HG03025 (cell line): ENCODE measurements at regions not wholly inside any gene's neighbourhood (a gene's known extent, or its start where the extent isn't known, plus 50 kb on each side); places are given as distances from the start of the nearest gene placed in this dataset.
"Not testable (repeated sequence)": the region's sequence is repeated elsewhere in the genome, so short reads cannot be mapped to it uniquely, and the experiment has no call there.

ENCODE experiments used
- ATAC-seq: cut with Tn5 transposase; IDR thresholded peaks from one replicate; pipeline ENCODE4 v1.9.1; 2021; ENCODE audit warnings: mild to moderate bottlenecking, moderate library complexity; ENCODE audit not compliant: unreplicated experiment, low FRiP score

GRCh38 chr11:37849706-37850105 is 1251.7 kb upstream of the RAG2 start:
- ATAC-seq, result no peak

- ATAC-seq, result no peak
These were observed 1245.6 kb upstream of the RAG2 start for GRCh38 chr11:37843603-37844002.

DNA sequence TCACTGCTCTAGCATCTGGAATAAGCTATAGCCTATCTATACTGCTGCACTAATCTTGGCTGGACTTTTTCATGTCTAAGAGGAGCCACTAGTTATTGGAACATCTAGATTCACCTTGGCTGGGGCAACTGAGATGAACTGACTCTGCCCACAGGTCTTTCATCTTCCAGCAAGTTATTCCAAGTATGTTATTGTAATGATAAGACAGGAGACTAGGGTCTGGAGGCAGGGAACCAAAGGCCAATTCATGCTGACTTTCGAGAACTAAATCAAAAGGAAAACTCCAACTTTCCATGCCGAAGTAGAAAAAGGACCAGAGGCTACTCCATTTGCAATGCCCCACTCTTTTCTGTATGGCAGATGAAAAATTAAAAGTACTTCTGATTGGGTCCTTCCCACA is 1243.0 kb upstream of the RAG2 start:
- ATAC-seq, result no peak

GRCh38 chr11:37840345-37840744 is 1242.3 kb upstream of the RAG2 start:
- not testable (repeated sequence) for ATAC-seq

DNA sequence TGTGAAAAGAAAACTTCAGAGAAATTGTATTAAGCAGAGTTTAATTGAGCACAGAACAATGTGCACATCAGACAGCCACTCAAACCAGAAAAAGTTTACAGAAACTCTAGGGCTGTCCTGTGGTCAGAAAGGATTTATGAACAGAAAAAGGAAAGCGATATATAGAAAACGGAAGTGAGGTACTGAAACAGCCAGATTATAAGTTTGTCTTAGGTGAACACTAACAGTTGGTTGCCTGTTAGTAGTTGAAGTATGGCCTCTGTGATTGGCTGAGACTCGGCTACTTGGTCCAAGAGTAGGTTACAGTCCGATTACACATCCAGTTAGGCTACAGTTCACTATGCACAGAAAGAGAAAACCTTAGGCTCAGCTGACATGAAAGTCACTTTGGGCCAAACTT is 1232.5 kb upstream of the RAG2 start:
- ATAC-seq, result no peak

DNA sequence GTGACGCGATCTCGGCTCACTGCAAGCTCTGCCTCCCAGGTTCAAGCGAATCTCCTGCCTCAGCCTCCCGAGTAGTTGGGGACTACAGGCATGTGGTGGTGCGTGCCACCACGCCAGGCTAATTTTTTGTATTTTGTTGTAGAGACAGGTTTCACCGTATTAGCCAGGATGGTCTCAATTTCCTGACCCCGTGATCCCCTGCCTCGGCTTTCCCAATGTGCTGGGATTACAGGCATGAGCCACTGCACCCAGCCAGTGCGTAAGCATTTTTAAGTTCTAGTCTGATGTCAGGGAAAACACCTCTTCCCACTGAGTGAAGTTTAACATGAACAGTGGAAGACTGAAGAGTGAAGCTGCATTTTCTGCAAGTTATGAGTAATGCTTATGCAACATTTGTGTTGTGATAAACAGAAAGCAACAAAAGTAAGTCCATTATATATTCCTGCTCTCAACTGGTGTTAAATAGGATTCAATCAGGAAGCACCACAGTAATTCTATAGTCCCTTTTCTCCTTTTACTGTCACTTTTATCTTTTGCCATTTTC is 1219.8 kb upstream of the RAG2 start:
- ATAC-seq, result no peak

DNA sequence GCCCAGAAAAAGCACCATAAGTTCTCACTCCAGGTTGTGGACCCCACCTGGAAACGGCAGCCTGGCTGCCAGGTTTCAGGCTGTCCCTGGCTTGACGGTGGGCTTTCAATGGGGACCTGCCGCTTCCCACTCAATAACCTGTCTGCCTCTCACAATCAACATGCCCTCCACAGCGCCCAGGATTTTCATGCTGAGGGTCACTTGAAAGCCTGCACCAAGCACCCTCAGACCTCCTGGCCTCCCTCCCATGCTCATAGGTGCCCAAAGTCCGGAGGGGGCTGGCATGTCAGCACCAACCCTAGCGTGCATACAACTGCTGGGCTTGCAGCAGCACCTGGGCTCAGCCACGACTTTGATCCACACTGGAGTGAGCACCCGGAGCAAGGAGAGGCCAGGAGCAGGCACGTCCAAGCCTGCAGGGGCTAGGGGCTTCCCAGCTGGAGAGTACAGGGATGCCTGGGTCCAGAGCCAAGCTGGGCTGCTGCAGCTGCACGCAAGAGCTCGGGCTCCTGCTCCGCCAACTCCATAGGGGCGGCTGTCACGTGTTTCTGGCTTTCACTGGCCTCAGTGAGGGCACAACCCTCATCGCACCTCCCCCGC is 1214.3 kb upstream of the RAG2 start:
- ATAC-seq, result no peak

GRCh38 chr11:37811349-37811748 is 1213.3 kb upstream of the RAG2 start:
- ATAC-seq, result no peak

- ATAC-seq, result no peak
These were observed 1206.6 kb upstream of the RAG2 start for GRCh38 chr11:37804666-37805065.

GRCh38 chr11:37788141-37788877 is 1190.3 kb upstream of the RAG2 start:
- ATAC-seq, result no peak

GRCh38 chr11:37786214-37786755 is 1188.2 kb upstream of the RAG2 start:
- no peak for ATAC-seq

DNA sequence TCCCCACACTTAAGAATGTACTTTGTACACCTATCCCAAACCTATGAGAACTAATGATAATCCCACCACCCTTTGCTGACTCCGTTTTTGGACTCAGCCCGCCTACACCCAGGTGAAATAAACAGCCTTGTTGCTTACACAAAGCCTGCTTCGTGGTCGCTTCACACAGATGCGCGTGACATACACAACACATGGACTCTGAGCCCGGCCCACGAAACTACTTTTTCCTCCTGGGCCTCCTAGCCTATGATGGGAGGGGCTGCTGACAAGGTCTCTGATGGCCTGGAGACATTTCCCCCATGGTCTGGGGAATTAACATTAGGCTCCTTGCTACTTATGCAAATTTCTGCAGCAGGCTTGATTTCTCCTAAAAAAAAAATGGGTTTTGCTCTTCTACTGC is 1176.4 kb upstream of the RAG2 start:
- no peak for ATAC-seq

DNA sequence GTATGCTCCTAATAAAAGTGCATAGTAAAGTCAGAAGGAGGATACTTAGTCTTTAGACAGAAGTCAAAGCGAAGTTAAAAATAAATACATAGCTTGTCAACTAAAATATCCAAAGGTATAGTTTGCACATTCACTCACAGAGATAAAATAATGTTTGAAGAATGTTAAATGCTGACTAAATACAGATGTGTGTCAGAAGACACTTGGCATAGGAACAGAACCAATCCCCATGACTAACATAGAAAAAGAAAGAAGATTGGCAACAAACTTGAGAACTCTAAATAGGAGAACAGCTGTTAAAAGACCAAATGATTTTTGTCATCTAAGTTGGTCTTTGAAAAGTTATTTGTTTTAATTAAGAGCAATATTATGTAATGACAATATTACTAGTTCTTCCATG is 1172.1 kb upstream of the RAG2 start:
- no peak for ATAC-seq

DNA sequence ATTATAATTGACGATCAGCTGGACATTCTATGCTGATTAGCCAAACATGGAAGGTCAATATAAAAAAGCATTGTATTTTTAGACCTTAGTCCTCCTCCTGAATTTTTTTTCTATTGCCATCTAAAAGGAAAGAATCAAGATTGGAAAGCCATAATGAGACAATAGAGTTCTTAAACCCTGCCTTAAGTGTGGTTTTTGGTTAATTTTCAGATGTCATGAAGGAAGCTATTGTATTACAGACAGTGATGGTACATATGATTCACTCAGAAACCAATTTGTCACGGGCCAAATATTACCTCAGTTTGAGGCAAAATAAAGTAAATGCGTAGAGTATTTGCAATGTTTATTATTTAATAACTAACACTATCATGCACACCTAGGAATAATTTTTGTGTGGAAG is 1164.0 kb upstream of the RAG2 start:
- ATAC-seq, result no peak

GRCh38 chr11:37755521-37755920 is 1157.5 kb upstream of the RAG2 start:
- ATAC-seq, result no peak

GRCh38 chr11:37748641-37749040 is 1150.6 kb upstream of the RAG2 start:
- no peak for ATAC-seq

GRCh38 chr11:37747121-37747520 is 1149.1 kb upstream of the RAG2 start:
- ATAC-seq, result no peak

GRCh38 chr11:37727371-37727770 is 1129.3 kb upstream of the RAG2 start:
- no peak for ATAC-seq

GRCh38 chr11:37724315-37724714 is 1126.3 kb upstream of the RAG2 start:
- ATAC-seq, result no peak

- no peak for ATAC-seq
These were observed 1123.4 kb upstream of the RAG2 start for GRCh38 chr11:37721485-37721884.

DNA sequence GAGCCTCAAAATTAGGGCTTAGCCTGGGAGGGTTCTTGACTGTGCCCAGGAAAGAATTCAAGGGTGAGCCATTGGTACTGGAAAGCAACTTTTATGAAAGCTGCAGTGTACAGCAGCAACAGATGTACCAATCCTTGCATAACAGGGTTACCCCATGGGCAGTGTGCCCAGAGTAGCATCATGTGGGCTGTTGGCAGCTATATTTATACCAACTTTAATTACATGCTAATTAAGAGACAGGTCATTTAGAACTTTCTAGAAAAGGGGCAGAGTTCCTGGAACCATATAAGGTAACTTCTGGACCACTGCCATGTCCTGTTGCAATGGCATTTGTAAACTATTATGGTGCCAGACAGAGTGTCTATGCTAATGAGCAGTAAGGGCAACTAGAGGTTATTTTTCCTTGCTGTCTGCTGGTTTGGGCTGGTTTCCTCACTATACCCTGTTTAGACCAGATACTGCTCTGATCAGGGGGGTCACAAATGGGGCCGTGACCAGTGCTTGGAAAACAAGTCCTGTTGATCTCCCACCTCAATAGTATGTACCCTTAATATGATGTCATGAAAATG is 1120.5 kb upstream of the RAG2 start:
- ATAC-seq, result no peak

GRCh38 chr11:37712251-37712650 is 1114.2 kb upstream of the RAG2 start:
- ATAC-seq, result no peak
